ENCODE measurements at regions not wholly inside any gene's neighbourhood (a gene's known extent, or its start where the extent isn't known, plus 50 kb on each side); places are given as distances from the start of the nearest gene placed in this dataset.

GRCh38 chr22:26889802-26890201 lies 232.4 kb downstream of the MIAT start:
- DNase-seq (ENCODE audit: low spot score) (no peak), ATAC-seq (ENCODE audit: low FRiP score) (no peak)
- TF ChIP-seq CTCF (IDR thresholded peaks at IDR 0.05): no peak

- no peak for TF ChIP-seq CTCF (IDR thresholded peaks at IDR 0.05)
- no peak for ATAC-seq (ENCODE audit: low FRiP score)
These were observed 233.5 kb downstream of the MIAT start for GRCh38 chr22:26890870-26891269.

GRCh38 chr22:26891429-26891828 lies 234.0 kb downstream of the MIAT start:
- no peak for TF ChIP-seq CTCF (IDR thresholded peaks at IDR 0.05)
- DNase-seq (ENCODE audit: low spot score): no peak

More at GRCh38 chr22:26890870-26891269, 233.5 kb downstream of the MIAT start:
- DNase-seq (ENCODE audit: low spot score): no peak

GRCh38 chr22:26892166-26893041 lies 235.0 kb downstream of the MIAT start:
- TF ChIP-seq CTCF (IDR thresholded peaks at IDR 0.05): no peak
- DNase-seq (ENCODE audit: low spot score) (no peak), ATAC-seq (ENCODE audit: low FRiP score) (no peak)

More at GRCh38 chr22:26891429-26891828, 234.0 kb downstream of the MIAT start:
- no peak for ATAC-seq (ENCODE audit: low FRiP score)

GRCh38 chr22:26893173-26894110 lies 236.1 kb downstream of the MIAT start:
- ATAC-seq (ENCODE audit: low FRiP score): no peak
- TF ChIP-seq CTCF (IDR thresholded peaks at IDR 0.05): no peak
- DNase-seq (ENCODE audit: low spot score): no peak

GRCh38 chr22:26894362-26894761 lies 237.0 kb downstream of the MIAT start:
- TF ChIP-seq CTCF (IDR thresholded peaks at IDR 0.05): no peak
- DNase-seq (ENCODE audit: low spot score) (no peak), ATAC-seq (ENCODE audit: low FRiP score) (no peak)
